ENCODE measurements at regions not wholly inside any gene's neighbourhood (a gene's known extent, or its start where the extent isn't known, plus 50 kb on each side); places are given as distances from the start of the nearest gene placed in this dataset.

- Mint-ChIP-seq H3K36me3 (no peaks in the 10 kb centered on the region), H3K4me1 (no peaks in the 10 kb centered on the region), H3K9me3 (no peaks in the 10 kb centered on the region), H3K27ac (no peak overlapping the region), H3K4me3 (no peak overlapping the region)
- DNase-seq (ENCODE audit: low spot score in 2 of 2) (no peak), ATAC-seq (no peak)
Measured at GRCh38 chr6:118401325-118401975, 146.6 kb upstream of the PLN start.

DNA sequence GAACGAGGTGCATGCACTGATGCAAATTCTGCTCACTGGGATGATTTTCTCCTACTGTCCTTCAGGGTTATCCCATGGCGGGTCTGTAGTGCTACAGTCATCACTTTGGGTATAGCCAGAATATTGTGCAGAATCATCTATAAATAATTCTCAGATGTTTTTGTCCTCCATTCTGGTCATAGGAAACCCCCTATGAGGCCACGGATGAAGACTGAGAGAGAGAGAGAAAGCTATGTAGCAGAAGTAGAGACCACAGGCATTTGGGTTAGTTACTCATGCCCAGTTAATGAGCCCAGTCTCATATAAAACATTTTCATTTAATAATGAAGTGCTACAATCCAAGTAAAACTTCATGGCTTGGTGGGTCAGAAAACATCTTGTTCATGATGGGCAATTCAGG is 145.1 kb upstream of the PLN start:
- ATAC-seq (no peak), DNase-seq (ENCODE audit: low spot score in 2 of 2) (no peak)
- no peaks in the 10 kb centered on the region for H3K36me3 Mint-ChIP-seq
- no peaks in the 10 kb centered on the region for H3K4me1 Mint-ChIP-seq
- no peaks in the 10 kb centered on the region for H3K9me3 Mint-ChIP-seq
- no peak overlapping the region for H3K27ac Mint-ChIP-seq
- no peak overlapping the region for H3K4me3 Mint-ChIP-seq

DNA sequence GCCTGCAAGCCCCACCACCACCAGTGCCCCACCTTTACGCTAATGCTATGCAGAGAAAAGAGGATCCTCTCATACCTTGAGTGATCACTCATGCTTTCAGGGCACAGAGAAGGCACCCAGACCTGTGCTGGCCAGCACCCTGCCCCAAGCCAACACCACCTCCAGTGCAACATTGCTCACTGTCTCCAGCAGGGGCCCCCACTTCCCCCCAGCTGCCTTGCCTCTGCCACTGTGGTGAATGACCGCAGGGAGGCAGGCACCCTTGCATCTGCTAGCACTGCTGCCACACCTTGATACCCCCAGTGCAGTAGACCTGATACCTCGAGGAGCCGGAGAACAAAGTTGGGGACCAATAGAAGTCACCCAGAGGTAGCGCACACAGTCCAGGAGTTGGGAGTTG is 139.2 kb upstream of the PLN start:
- Mint-ChIP-seq H3K4me3 (no peak overlapping the region), H3K27ac (no peak overlapping the region), H3K9me3 (peaks cover 9% of the 10 kb centered on the region), H3K4me1 (no peaks in the 10 kb centered on the region), H3K36me3 (no peaks in the 10 kb centered on the region)
- ATAC-seq (no peak), DNase-seq (ENCODE audit: low spot score in 2 of 2) (no peak)

DNA sequence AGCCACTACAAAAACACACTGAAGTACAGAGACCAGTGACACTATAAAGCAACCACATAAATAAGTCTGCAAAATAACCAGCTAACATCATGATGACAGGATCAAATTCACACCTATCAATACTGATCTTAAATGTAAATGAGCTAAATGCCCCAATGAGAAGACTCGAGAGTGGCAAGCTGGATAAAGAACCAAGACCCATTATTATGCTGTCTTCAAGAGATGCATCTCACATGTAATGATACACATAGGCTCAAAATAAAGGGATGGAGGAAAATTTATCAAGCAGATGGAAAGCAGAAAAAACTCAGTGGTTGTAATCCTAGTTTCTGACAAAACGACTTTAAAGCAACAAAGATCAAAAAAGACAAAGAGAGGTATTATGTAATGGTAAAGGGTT is 138.1 kb upstream of the PLN start:
- no peaks in the 10 kb centered on the region for H3K4me1 Mint-ChIP-seq
- peaks cover 9% of the 10 kb centered on the region for H3K9me3 Mint-ChIP-seq
- H3K27ac Mint-ChIP-seq: no peak overlapping the region
- DNase-seq (ENCODE audit: low spot score in 2 of 2) (no peak), ATAC-seq (no peak)
- no peaks in the 10 kb centered on the region for H3K36me3 Mint-ChIP-seq
- H3K4me3 Mint-ChIP-seq: no peak overlapping the region

All from stimulated activated effector memory CD8-positive, alpha-beta T cell treated with anti-CD3 and anti-CD28 coated beads, Interleukin-12 subunit alpha, Interleukin-12 subunit beta, amount 100 ng/mL, for 72 hours (primary cell).